Thyroid gland (tissue), 4 donors: ENCODE measurements at regions not wholly inside any gene's neighbourhood (a gene's known extent, or its start where the extent isn't known, plus 50 kb on each side); places are given as distances from the start of the nearest gene placed in this dataset.

ENCODE experiments used
- DNase-seq, 2 donors: peaks; one replicate each; pipeline ENCODE4 v3.0.0-alpha.2; 2019
- H3K27ac ChIP-seq, 3 donors: fragments of 200-600 bp; sonication (generic); 1 replicate in 2 of 3; 2 replicates in 1 of 3; pipeline ENCODE4 v1.5.1; 2016 to 2019; ENCODE audit warnings: mild to moderate bottlenecking in 1 of 3, moderate library complexity in 1 of 3
- H3K27me3 ChIP-seq: fragments of 200-600 bp; sonication (generic); one replicate; pipeline ENCODE4 v1.5.1; 2019
- H3K36me3 ChIP-seq, 2 donors: fragments of 200-600 bp; sonication (generic); one replicate each; pipeline ENCODE4 v1.5.1; 2016 to 2019
- H3K4me1 ChIP-seq, 2 donors: fragments of 200-600 bp; sonication (generic); one replicate each; pipeline ENCODE4 v1.5.1; 2017 to 2019
- H3K4me3 ChIP-seq, 3 donors: fragments of 200-600 bp; sonication (generic); replicated peaks in 1 of 3; 1 replicate in 2 of 3; 2 replicates in 1 of 3; pipeline ENCODE4 v1.5.1; 2016; ENCODE audit warnings: mild to moderate bottlenecking in 1 of 3
- H3K9me3 ChIP-seq: fragments of 200-600 bp; sonication (generic); one replicate; pipeline ENCODE4 v1.5.1; 2017
- POLR2A ChIP-seq, 2 donors: fragments of 450-650 bp; IDR thresholded peaks; one replicate each; pipeline ENCODE4 v1.6.1; 2017; ENCODE audit warnings: antibody characterized with exemption in 2 of 2, mild to moderate bottlenecking in 2 of 2, moderate library complexity in 1 of 2
- WGBS, 2 donors: methylation state at CpG; one replicate each; pipeline ENCODE4 v1.1.5; 2017; 5-methylcytosine and 5-hydroxymethylcytosine counted together
- intact Hi-C: fragments of 100-400 bp; cut with DNase I; formaldehyde crosslinking; loops from one replicate; pipeline ENCODE4 v1.15.1; 2023
- TF ChIP-seq, protein P1 (sequence below), 6 experiments: fragments of 200-600 bp in 3 of 6; fragments of 450-650 bp in 3 of 6; sonication (generic) in 3 of 6; IDR thresholded peaks; one replicate each; pipeline ENCODE4 v1.5.1; 2016 to 2019; ENCODE audit warnings: antibody characterized with exemption in 6 of 6, mild to moderate bottlenecking in 2 of 6, inconsistent platforms in 1 of 6, moderate library complexity in 1 of 6

DNA sequence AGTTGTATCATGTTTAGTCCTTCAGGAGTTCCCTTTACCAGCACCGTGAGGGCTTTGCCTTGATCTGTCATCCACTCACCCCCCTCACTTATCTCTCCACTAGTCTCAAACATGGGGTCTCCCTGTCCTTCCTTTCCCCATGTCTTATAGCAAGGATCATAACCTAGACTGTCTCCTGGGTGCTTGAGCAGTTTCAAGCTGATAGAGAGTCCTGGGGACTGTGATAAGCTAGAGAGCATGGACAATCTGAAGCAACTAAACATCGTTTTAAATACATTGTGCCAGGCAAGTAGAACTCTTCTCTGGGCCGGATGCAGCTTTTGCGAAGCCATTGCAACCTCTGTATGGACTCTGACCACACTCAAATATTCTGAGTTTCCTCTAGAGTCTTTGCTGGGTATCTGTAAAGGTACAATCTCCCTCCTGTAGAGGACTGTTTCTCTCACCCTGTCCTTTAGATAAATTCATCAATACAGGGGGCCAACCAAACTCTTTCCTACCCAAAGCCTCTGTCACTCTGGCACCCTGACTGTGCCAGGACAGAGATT is 684.6 kb upstream of the NR2F2 start:
- Histone ChIP-seq H3K4me3 (no peak overlapping the region), H3K36me3 (no peaks in the 10 kb centered on the region), H3K9me3 (no peaks in the 10 kb centered on the region), H3K27me3 (no peaks in the 10 kb centered on the region), H3K4me1 (no peaks in the 10 kb centered on the region), H3K27ac (no peak overlapping the region)
- intact Hi-C loops = no loop called here
- DNase-seq = no peak
- 81 to 90% methylated on average over 4 of the region's 4 CpGs for WGBS, 2 donors
- no peak for TF ChIP-seq POLR2A (IDR thresholded peaks at IDR 0.05)
- TF ChIP-seq, protein P1, sequence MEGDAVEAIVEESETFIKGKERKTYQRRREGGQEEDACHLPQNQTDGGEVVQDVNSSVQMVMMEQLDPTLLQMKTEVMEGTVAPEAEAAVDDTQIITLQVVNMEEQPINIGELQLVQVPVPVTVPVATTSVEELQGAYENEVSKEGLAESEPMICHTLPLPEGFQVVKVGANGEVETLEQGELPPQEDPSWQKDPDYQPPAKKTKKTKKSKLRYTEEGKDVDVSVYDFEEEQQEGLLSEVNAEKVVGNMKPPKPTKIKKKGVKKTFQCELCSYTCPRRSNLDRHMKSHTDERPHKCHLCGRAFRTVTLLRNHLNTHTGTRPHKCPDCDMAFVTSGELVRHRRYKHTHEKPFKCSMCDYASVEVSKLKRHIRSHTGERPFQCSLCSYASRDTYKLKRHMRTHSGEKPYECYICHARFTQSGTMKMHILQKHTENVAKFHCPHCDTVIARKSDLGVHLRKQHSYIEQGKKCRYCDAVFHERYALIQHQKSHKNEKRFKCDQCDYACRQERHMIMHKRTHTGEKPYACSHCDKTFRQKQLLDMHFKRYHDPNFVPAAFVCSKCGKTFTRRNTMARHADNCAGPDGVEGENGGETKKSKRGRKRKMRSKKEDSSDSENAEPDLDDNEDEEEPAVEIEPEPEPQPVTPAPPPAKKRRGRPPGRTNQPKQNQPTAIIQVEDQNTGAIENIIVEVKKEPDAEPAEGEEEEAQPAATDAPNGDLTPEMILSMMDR (IDR thresholded peaks at IDR 0.05) = no peak

DNA sequence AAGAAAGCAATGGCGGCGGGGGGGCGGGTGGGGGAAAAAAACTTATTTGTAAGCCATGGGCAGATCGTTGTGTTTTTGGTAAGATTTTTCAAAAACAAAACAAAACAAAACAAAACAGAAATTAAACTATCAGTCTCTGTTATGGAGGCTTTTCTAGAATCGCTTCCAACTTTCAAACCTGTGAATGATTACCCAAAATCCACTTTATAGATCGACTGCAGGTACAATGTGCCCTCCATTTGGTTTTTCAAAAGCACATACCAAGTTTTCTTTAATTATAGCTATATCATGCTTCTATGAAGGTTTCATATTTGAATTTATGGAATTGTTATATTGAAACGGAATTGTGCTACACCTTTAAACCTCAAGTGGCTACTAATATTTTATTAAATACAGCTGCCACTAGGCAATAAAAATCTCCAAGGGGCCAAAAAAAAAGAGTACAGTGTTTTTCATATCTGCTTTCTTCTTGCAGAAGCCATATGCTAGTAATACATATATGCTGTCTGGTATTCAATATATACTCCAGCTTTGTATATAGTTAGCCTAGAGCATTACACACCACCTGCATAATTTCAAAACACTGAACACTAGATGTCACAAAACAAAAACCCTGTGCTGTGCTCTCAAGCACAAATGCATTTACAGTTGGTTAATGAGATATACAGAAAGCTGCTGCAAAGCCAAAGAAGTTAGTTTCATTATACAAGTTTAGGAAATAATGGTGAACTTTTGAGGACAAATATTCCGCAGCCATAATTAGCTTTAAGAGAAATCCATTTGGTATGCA is 683.8 kb upstream of the NR2F2 start:
- no peaks in the 10 kb centered on the region for H3K36me3 ChIP-seq
- H3K9me3 ChIP-seq = no peaks in the 10 kb centered on the region
- H3K27me3 ChIP-seq = no peaks in the 10 kb centered on the region
- intact Hi-C loops = no loop called here
- TF ChIP-seq, protein P1 (IDR thresholded peaks at IDR 0.05) = no peak
- no peak for TF ChIP-seq POLR2A (IDR thresholded peaks at IDR 0.05)
- DNase-seq = no peak
- 92 to 96% methylated on average over 8 of the region's 8 CpGs for WGBS, 2 donors
- H3K4me1 ChIP-seq = no peaks in the 10 kb centered on the region
- H3K4me3 ChIP-seq = no peak overlapping the region
- no peak overlapping the region for H3K27ac ChIP-seq

DNA sequence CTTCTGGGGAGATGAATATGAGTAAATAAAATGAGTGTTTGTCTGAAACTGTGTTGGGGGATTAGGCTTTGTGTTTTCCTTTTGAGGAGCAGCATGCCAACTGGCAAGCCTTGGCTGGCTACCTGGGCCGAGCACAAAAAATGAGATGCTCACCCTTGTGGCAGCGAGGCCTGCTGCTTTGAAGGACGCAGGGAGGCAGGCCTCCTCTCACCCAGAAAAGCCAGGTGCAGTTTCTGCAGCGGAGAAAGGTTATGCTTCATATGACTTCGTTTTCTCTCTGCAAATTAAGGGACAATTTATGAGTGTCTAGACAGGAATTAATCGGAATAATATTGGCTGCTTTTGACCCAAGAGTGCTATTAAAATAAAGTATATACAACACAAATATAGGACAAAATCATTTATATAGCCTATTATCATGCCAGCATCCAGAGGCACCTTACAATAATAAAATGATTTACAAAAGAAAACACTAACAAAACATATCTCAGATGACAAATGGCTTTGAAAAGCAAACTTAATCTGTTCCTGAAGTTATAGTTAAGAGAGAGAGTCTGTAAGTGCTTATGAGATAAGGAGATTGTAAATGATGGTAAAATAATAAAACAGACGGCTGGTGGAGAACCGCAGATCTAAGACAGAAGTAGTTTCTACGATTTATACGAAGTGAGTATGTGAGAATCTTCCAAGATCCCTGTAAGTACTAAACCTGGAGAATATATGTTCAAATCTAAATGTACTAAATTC is 682.8 kb upstream of the NR2F2 start:
- Histone ChIP-seq H3K9me3 (no peaks in the 10 kb centered on the region), H3K4me1 (no peaks in the 10 kb centered on the region), H3K27me3 (no peaks in the 10 kb centered on the region), H3K4me3 (no peak overlapping the region), H3K27ac (no peak overlapping the region), H3K36me3 (no peaks in the 10 kb centered on the region)
- intact Hi-C loops = no loop called here
- DNase-seq = no peak
- TF ChIP-seq, protein P1 (IDR thresholded peaks at IDR 0.05) = no peak
- no peak for TF ChIP-seq POLR2A (IDR thresholded peaks at IDR 0.05)
- 91 to 92% methylated on average over 10 of the region's 10 CpGs for WGBS, 2 donors

DNA sequence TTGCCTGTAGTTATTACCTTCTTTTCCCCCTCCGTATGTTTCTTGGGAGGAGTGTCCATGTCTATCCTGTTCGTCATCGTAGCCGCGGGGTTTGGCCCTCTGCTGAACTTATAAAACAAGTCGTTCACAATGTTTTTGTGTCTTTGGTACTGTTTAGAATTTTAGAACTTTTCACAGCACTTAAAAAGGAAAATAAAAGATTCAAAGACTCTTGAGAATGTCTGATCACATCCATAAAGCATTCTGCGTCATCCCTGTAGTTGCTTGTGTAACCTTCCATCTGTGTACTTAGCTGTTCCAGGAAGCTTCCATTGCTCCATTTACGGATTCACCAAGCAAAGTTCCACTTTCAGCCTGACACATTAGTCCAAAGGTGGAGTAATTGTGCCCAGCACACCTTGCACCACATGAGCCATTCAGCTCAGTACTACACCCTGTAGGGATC is 677.1 kb upstream of the NR2F2 start:
- no peak overlapping the region for H3K4me3 ChIP-seq
- TF ChIP-seq POLR2A (IDR thresholded peaks at IDR 0.05) = no peak
- TF ChIP-seq, protein P1 (IDR thresholded peaks at IDR 0.05) = no peak

More for the DNA sequence above, 677.1 kb upstream of the NR2F2 start:
- no peak for DNase-seq
- Histone ChIP-seq H3K36me3 (no peaks in the 10 kb centered on the region), H3K27me3 (no peaks in the 10 kb centered on the region), H3K9me3 (no peaks in the 10 kb centered on the region), H3K27ac (no peak overlapping the region), H3K4me1 (no peaks in the 10 kb centered on the region)
- intact Hi-C loops = no loop called here
- 85 to 87% methylated on average over 8 of the region's 8 CpGs for WGBS, 2 donors
